ENCODE measurements at regions not wholly inside any gene's neighbourhood (a gene's known extent, or its start where the extent isn't known, plus 50 kb on each side); places are given as distances from the start of the nearest gene placed in this dataset.

GRCh38 chr6:168774381-168774780 is 333.4 kb downstream of the SMOC2 start:
- TF ChIP-seq CTCF (conservative IDR thresholded peaks at IDR 0.05 in 1 of 2, IDR thresholded peaks at IDR 0.05 in 1 of 2; ENCODE audit: extremely low read depth in 1 of 2, insufficient read depth in 1 of 2, low read depth in 1 of 2, low read length in 2 of 2) (no peak), EZH2 (IDR thresholded peaks at IDR 0.05; ENCODE audit: borderline replicate concordance, low read length) (no peak)

All from mammary epithelial cell (primary cell).